ENCODE measurements at regions not wholly inside any gene's neighbourhood (a gene's known extent, or its start where the extent isn't known, plus 50 kb on each side); places are given as distances from the start of the nearest gene placed in this dataset.

DNA sequence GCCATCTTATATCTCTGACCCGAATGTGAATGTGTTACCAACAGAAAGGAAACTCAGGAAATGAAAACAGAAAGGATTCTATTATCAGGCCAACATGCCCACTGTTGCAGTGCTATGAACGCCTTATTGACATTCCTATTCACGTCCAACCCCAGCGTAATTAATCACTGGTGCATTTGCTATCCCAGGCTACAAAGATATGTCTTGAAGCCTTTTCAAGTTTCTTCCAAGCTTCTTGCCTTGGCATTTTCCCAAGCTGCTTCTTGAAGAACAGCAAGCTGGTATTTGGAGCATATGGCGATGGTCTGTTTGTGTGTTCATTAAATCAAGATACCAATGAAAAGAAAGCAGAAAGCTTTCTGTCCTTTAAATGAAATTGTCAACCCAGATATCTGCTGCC lies 579.2 kb upstream of the ZNF462 start:
- no peak for DNase-seq (ENCODE audit: extremely low read depth, low read depth)
- TF ChIP-seq, protein P1, sequence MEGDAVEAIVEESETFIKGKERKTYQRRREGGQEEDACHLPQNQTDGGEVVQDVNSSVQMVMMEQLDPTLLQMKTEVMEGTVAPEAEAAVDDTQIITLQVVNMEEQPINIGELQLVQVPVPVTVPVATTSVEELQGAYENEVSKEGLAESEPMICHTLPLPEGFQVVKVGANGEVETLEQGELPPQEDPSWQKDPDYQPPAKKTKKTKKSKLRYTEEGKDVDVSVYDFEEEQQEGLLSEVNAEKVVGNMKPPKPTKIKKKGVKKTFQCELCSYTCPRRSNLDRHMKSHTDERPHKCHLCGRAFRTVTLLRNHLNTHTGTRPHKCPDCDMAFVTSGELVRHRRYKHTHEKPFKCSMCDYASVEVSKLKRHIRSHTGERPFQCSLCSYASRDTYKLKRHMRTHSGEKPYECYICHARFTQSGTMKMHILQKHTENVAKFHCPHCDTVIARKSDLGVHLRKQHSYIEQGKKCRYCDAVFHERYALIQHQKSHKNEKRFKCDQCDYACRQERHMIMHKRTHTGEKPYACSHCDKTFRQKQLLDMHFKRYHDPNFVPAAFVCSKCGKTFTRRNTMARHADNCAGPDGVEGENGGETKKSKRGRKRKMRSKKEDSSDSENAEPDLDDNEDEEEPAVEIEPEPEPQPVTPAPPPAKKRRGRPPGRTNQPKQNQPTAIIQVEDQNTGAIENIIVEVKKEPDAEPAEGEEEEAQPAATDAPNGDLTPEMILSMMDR (IDR thresholded peaks at IDR 0.05; ENCODE audit: low read depth, low read length) = no peak

DNA sequence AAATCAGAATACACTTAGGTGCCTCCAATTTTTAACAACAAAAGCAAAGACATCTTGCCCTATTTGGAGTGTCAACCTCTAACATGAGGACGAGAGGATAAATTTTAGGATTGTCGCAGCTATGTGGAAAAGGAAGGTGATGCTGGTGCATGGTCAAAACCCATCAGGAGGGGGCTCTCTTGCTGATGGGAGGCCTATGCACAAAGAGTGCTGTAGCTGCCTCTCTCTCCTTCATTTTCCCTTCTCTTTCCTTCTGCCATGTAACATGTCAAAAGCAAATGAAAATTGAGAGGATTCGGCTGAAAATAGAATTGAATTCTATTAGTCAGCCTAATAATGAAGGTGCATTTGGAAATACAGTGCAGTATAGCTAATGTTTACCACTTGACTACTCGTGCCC lies 578.7 kb upstream of the ZNF462 start:
- TF ChIP-seq, protein P1 (IDR thresholded peaks at IDR 0.05; ENCODE audit: low read depth, low read length) = no peak
- DNase-seq (ENCODE audit: extremely low read depth, low read depth) = no peak

DNA sequence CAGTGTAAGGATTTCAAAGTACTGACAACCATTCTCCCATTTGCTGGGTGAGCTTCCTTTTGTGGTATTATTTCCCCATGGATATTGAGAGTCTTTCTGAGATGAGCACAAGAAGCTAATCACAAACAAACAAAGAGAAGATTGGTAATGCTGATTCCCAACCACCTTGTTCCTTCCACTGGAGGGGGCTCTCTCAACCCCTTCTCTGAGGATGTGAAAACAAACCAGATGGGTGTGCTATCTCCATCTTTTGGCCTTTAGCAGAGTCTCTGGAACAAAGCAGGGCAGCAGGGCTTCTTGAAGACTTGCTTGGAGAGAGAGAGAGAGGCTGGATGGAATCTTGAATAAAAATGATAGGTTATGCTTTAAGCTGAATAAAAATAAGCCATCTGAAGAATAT lies 576.7 kb upstream of the ZNF462 start:
- no peak for DNase-seq (ENCODE audit: extremely low read depth, low read depth)

DNA sequence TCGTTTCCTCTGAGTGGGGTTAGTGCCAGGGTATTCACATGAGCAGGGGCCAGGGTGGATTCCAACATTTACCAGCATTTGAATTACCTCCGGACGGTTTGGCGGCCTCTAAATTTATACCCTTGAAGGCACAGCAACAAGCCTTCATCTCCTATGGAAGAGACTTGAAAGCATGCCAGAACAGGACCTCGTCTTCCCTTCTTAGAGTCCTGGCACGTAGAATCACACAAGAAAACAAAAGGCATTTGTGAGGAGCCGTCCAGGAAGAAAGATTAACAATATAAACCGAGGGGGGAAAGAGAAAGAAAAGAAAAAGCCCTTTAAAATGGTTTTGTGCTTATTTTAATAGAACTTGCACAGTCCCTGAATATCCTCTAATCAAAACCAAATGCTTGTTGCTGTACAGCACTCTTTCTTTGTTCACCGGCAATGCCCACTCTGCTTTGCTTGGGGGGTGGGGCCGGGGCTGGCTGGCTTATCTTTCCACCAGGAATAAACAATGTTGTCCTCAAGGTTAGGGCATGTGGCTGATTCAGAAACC lies 575.8 kb upstream of the ZNF462 start:
- no peak for DNase-seq (ENCODE audit: extremely low read depth, low read depth)
- TF ChIP-seq, protein P1 (IDR thresholded peaks at IDR 0.05; ENCODE audit: low read depth, low read length) = no peak

More for the DNA sequence above, 576.7 kb upstream of the ZNF462 start:
- TF ChIP-seq, protein P1 (IDR thresholded peaks at IDR 0.05; ENCODE audit: low read depth, low read length) = peak; percentile 10

DNA sequence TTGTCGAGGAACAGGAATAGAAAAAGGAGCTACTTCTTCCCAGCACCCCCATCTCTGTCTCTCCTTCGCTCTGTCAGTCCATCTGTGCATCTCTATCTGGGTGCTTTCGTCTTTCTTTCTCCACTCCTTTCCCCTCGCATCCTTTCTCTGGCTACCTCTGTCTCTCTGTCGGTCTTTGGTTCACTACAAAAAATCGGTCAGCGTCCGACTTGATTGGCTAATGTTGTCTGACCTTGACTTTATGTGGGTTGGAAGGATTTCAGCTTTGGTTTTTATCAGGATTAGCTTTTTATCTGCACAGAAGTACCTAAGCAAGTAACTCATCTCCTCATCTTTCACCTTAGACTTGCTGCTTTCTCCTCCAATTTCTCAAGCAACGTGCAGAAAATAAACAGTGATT lies 575.2 kb upstream of the ZNF462 start:
- DNase-seq (ENCODE audit: extremely low read depth, low read depth) = no peak
- TF ChIP-seq, protein P1 (IDR thresholded peaks at IDR 0.05; ENCODE audit: low read depth, low read length) = no peak

DNA sequence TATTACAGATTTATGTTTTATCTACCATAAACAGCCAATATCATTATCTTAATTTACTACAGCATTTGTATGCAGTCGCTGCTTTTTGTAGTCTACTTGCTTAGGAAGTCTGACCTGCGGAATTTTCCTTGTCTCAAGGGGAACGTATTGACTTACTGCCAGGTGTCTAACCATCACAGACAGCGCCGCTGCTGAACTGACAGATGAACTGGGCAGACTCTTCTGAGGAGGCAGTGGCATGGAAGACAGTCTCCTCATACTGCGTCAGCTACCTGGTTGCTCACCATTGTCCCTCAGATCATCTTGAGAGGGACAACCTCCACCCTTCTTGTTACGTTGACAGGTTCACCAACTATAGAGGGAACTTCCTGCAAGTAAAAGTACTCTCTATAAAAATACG lies 574.3 kb upstream of the ZNF462 start:
- no peak for DNase-seq (ENCODE audit: extremely low read depth, low read depth)

DNA sequence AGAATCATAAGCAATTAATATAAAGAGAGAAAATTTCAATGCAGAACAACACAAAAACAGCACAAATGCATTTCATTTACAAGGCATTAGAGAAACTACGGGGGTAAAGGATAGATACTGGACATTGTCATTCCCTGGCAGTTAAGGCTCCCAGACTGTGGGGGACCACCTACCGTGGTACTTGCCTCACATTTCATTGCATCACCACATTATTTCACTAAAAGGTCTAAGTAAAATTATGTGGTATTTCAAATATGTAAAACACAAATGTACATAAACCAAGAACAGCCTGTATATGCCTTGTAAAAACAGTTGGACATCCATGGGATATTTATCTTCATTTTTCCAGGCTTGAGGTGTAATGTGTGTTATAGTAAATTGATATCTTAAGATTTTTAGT lies 571.2 kb upstream of the ZNF462 start:
- DNase-seq (ENCODE audit: extremely low read depth, low read depth) = no peak
- TF ChIP-seq, protein P1 (IDR thresholded peaks at IDR 0.05; ENCODE audit: low read depth, low read length) = no peak

More for the DNA sequence above, 574.3 kb upstream of the ZNF462 start:
- TF ChIP-seq, protein P1 (IDR thresholded peaks at IDR 0.05; ENCODE audit: low read depth, low read length) = no peak
